HG03460 (cell line): ENCODE measurements at regions not wholly inside any gene's neighbourhood (a gene's known extent, or its start where the extent isn't known, plus 50 kb on each side); places are given as distances from the start of the nearest gene placed in this dataset.

Source experiments
- ATAC-seq: cut with Tn5 transposase; IDR thresholded peaks from one replicate; pipeline ENCODE4 v1.9.1; 2021; ENCODE audit not compliant: unreplicated experiment

GRCh38 chr2:16565481-16565880, 100.2 kb downstream of the CYRIA start:
- ATAC-seq, result no peak

- ATAC-seq, result no peak
Observed at GRCh38 chr2:16561676-16562075, 104.0 kb downstream of the CYRIA start.

GRCh38 chr2:16561251-16561650, 104.4 kb downstream of the CYRIA start:
- ATAC-seq, result no peak

GRCh38 chr2:16559278-16560067, 106.2 kb downstream of the CYRIA start:
- no peak for ATAC-seq

- no peak for ATAC-seq
Observed at GRCh38 chr2:16554060-16554583, 111.5 kb downstream of the CYRIA start.

- ATAC-seq, result no peak
Observed at GRCh38 chr2:16553226-16553625, 112.4 kb downstream of the CYRIA start.

- no peak for ATAC-seq
Observed at GRCh38 chr2:16552202-16552601, 113.4 kb downstream of the CYRIA start.

GRCh38 chr2:16548036-16548435, 117.6 kb downstream of the CYRIA start:
- ATAC-seq, result no peak

- ATAC-seq, result no peak
Observed at GRCh38 chr2:16546128-16546754, 119.4 kb downstream of the CYRIA start.

- ATAC-seq, result no peak
Observed at GRCh38 chr2:16538707-16539106, 126.9 kb downstream of the CYRIA start.

- ATAC-seq, result no peak
Observed at GRCh38 chr2:16537347-16537746, 128.3 kb downstream of the CYRIA start.

- ATAC-seq, result no peak
Observed at GRCh38 chr2:16526193-16526592, 139.4 kb downstream of the CYRIA start.

GRCh38 chr2:16525265-16525887, 140.3 kb downstream of the CYRIA start:
- no peak for ATAC-seq

GRCh38 chr2:16523711-16524110, 141.9 kb downstream of the CYRIA start:
- no peak for ATAC-seq

GRCh38 chr2:16522031-16522831, 143.4 kb downstream of the CYRIA start:
- ATAC-seq, result no peak

GRCh38 chr2:16520891-16521290, 144.7 kb downstream of the CYRIA start:
- no peak for ATAC-seq

- ATAC-seq, result no peak
Observed at GRCh38 chr2:16515696-16516095, 149.9 kb downstream of the CYRIA start.

GRCh38 chr2:16513626-16514025, 152.0 kb downstream of the CYRIA start:
- ATAC-seq, result no peak

- no peak for ATAC-seq
Observed at GRCh38 chr2:16511041-16511440, 154.6 kb downstream of the CYRIA start.

GRCh38 chr2:16509042-16509441, 156.6 kb downstream of the CYRIA start:
- no peak for ATAC-seq

- ATAC-seq, result no peak
Observed at GRCh38 chr2:16508490-16508851, 157.2 kb downstream of the CYRIA start.
